ENCODE measurements at regions not wholly inside any gene's neighbourhood (a gene's known extent, or its start where the extent isn't known, plus 50 kb on each side); places are given as distances from the start of the nearest gene placed in this dataset.

DNA sequence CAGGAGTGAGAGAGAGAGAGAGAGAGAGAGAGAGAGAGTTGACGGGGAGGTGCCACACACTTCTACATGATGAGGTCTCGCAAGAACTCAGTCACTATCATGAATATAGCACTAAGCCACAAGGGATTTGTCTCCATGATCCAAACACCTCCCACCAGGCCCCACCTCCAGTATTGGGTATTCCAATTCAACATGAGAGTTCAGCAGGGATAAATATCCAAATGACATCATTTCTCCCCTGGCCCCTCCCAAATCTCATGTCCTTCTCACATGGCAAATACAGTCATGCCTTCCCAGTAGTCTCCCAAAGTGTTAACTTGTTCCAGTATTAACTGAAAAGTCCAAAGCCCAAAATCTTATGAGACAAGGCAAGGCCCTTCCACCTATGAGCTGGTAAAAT lies 330.7 kb downstream of the CDH26 start:
- H3K4me1 ChIP-seq = no peaks in the 10 kb centered on the region
- DNase-seq (ENCODE audit: low read depth in 1 of 2, low spot score in 1 of 2) (no peak), FAIRE-seq (no peak), ATAC-seq (no peak)
- H3K27ac ChIP-seq = no peak overlapping the region
- H3K4me2 ChIP-seq = no peak overlapping the region
- H3K9me3 ChIP-seq = 0 out of 3 replicates have a peak, but pooled peaks cover 7% of the 10 kb centered on the region
- 2% methylated on average over 2 of the region's 2 CpGs for WGBS (ENCODE audit: missing lambda C conversion rate)
- H3K4me3 ChIP-seq = no peak overlapping the region
- POLR2A ChIA-PET = no interaction called here
- TF ChIP-seq FOXS1 (CRISPR knock-in tag; IDR thresholded peaks at IDR 0.05) = no peak
- CTCF ChIA-PET = no interaction called here

DNA sequence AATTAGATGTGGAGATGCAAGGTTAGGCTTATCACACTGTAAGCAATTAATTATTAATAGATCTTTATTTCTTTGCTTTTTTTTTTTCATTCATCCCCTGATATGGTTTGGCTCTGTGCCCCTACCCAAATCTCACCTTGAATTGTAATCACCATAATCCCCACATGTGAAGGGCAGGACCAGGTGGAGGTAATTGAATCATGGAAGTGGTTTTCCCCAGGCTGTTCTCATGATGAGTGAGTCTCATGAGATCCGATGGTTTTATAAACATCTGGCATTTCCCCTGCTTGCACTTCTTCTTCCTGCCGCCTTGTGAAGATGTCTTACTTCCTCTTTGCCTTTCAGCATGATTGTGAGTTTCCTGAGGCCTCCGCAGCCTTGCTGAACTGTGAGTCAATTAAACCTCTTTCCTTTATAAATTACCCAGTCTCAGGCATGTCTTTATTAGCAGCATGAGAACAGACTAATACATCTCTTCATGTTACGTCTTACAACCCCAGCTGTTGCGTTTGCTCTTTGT lies 333.8 kb downstream of the CDH26 start:
- ChIA-PET POLR2A (no interaction called here), CTCF (no interaction called here)
- 40% methylated on average over 5 of the region's 5 CpGs for whole genome bisulfite sequencing (ENCODE audit: missing lambda C conversion rate)
- no peaks in the 10 kb centered on the region for H3K4me1 ChIP-seq
- FAIRE-seq = no peak
- TF ChIP-seq HDAC2 (IDR thresholded peaks at IDR 0.05) (no peak), KDM1A (IDR thresholded peaks at IDR 0.05; ENCODE audit: low read depth) (no peak), GATA3 (IDR thresholded peaks at IDR 0.05; ENCODE audit: borderline replicate concordance) (no peak), PBX3 (IDR thresholded peaks at IDR 0.05) (no peak), FOXS1 (CRISPR knock-in tag; IDR thresholded peaks at IDR 0.05) (no peak), RCOR1 (IDR thresholded peaks at IDR 0.05; ENCODE audit: low read depth, low read length) (no peak)
- no peak overlapping the region for H3K4me2 ChIP-seq
- 0 out of 3 replicates have a peak, but pooled peaks cover 3% of the 10 kb centered on the region for H3K9me3 ChIP-seq
- no peak overlapping the region for H3K27ac ChIP-seq
- ATAC-seq = no peak
- no peak overlapping the region for H3K4me3 ChIP-seq
- DNase-seq (ENCODE audit: low read depth in 1 of 2, low spot score in 1 of 2) = no peak

GRCh38 chr20:60294632-60295031 lies 336.4 kb downstream of the CDH26 start:
- FAIRE-seq = no peak
- WGBS (ENCODE audit: missing lambda C conversion rate) = 38% methylated on average over 8 of the region's 8 CpGs
- Histone ChIP-seq H3K4me1 (no peaks in the 10 kb centered on the region), H3K9me3 (0 out of 3 replicates have a peak, but pooled peaks cover 3% of the 10 kb centered on the region), H3K4me3 (no peak overlapping the region), H3K4me2 (no peak overlapping the region), H3K27ac (no peak overlapping the region)
- ChIA-PET POLR2A (no interaction called here), CTCF (no interaction called here)
- ATAC-seq = no peak
- DNase-seq (ENCODE audit: low read depth in 1 of 2, low spot score in 1 of 2) = no peak
- TF ChIP-seq NPAS2 (CRISPR knock-in tag; IDR thresholded peaks at IDR 0.05; ENCODE audit: borderline replicate concordance) (no peak), HOXB13 (CRISPR knock-in tag; IDR thresholded peaks at IDR 0.05; ENCODE audit: low read depth) (no peak), ESRRA (IDR thresholded peaks at IDR 0.05; ENCODE audit: borderline replicate concordance, low read length) (no peak), BHLHE40 (IDR thresholded peaks at IDR 0.05; ENCODE audit: low read depth, low read length) (no peak), NR3C1 (IDR thresholded peaks at IDR 0.05) (no peak), FOXS1 (CRISPR knock-in tag; IDR thresholded peaks at IDR 0.05) (no peak), POLR2AphosphoS2 (conservative IDR thresholded peaks at IDR 0.05; ENCODE audit: low read length) (no peak), REST (IDR thresholded peaks at IDR 0.05) (no peak), ZSCAN20 (CRISPR knock-in tag; IDR thresholded peaks at IDR 0.05) (no peak), RAD21 (conservative IDR thresholded peaks at IDR 0.05 in 1 of 2, IDR thresholded peaks at IDR 0.05 in 1 of 2) (no peak), RARB (CRISPR knock-in tag; IDR thresholded peaks at IDR 0.05) (no peak)

- ChIA-PET CTCF (interaction anchor here (1.2 kb wide), 1 partner anchor 14 kb away, joined by 4 read pairs; no protein-coding TSS in a partner anchor), POLR2A (no interaction called here)
- TF ChIP-seq TP53 (CRISPR knock-in tag; IDR thresholded peaks at IDR 0.05) (no peak), REST (IDR thresholded peaks at IDR 0.05) (no peak), HOXB13 (CRISPR knock-in tag; IDR thresholded peaks at IDR 0.05; ENCODE audit: low read depth) (no peak), SREBF2 (IDR thresholded peaks at IDR 0.05) (no peak), ZSCAN20 (CRISPR knock-in tag; IDR thresholded peaks at IDR 0.05) (no peak), RFX5 (IDR thresholded peaks at IDR 0.05) (no peak), RNF2 (IDR thresholded peaks at IDR 0.05; ENCODE audit: borderline replicate concordance, low read depth) (no peak), CTCF (IDR thresholded peaks at IDR 0.05) (no peak)
Observed at GRCh38 chr20:60295214-60295613, 337.0 kb downstream of the CDH26 start.

More at GRCh38 chr20:60295214-60295613, 337.0 kb downstream of the CDH26 start:
- FAIRE-seq (no peak), ATAC-seq (no peak), DNase-seq (ENCODE audit: low read depth in 1 of 2, low spot score in 1 of 2) (no peak)
- Histone ChIP-seq H3K27ac (no peak overlapping the region), H3K4me2 (no peak overlapping the region), H3K4me3 (no peak overlapping the region), H3K9me3 (0 out of 3 replicates have a peak, but pooled peaks cover 3% of the 10 kb centered on the region), H3K4me1 (no peaks in the 10 kb centered on the region)
- 16% methylated on average over 2 of the region's 2 CpGs for WGBS (ENCODE audit: missing lambda C conversion rate)
